IMR-90 (cell line): ENCODE measurements at regions not wholly inside any gene's neighbourhood (a gene's known extent, or its start where the extent isn't known, plus 50 kb on each side); places are given as distances from the start of the nearest gene placed in this dataset.

Source experiments
- ATAC-seq: fragments of 200-7000 bp; cut with Tn5 transposase; 2 replicates; pipeline ENCODE4 v1.9.1; 2020; ENCODE audit warnings: low read depth, mild to moderate bottlenecking, moderate library complexity
- BruUV-seq: library from RNA; stranded (reverse); fragments of 400-500 nt; replicated peaks from 2 replicates; lab custom pipeline; 2021; lab: Mats Ljungman, UMichigan
- CTCF ChIA-PET: fragments of 300-600 bp; formaldehyde crosslinking; extraction: SDS; loops from one replicate; lab custom pipeline; 2021; ENCODE audit warnings: antibody characterized with exemption; lab: Yijun Ruan, JAX
- POLR2A ChIA-PET: fragments of 300-600 bp; sonication (Branson Sonifier 250); formaldehyde crosslinking; loops from one replicate; lab custom pipeline; 2022; ENCODE audit warnings: antibody characterized with exemption; ENCODE audit not compliant: unreplicated experiment; lab: Charles Lee
- DNase-seq: peaks from one replicate; pipeline ENCODE4 v3.0.0; 2013
- H2AFZ ChIP-seq: replicated peaks from 2 replicates; pipeline ENCODE3; 2013; ENCODE audit warnings: low read length, mild to moderate bottlenecking; ENCODE audit not compliant: poor library complexity
- H2AK5ac ChIP-seq: 2 replicates; pipeline ENCODE4 v1.6.1; 2013; ENCODE audit warnings: low read depth, low read length, inconsistent platforms
- H2AK9ac ChIP-seq: replicated peaks from 2 replicates; pipeline ENCODE3; 2013; ENCODE audit warnings: mild to moderate bottlenecking, low read depth, low read length, moderate library complexity; ENCODE audit not compliant: poor library complexity
- H2BK120ac ChIP-seq: 2 replicates; pipeline ENCODE4 v1.6.1; 2013; ENCODE audit warnings: low read depth, low read length, inconsistent platforms
- H2BK15ac ChIP-seq: 3 replicates; pipeline ENCODE4 v1.6.1; 2013; ENCODE audit warnings: low read depth, low read length, inconsistent platforms
- H2BK20ac ChIP-seq: 2 replicates; pipeline ENCODE4 v1.6.1; 2013; ENCODE audit warnings: low read depth, mild to moderate bottlenecking, inconsistent platforms, low read length, moderate library complexity
- H2BK5ac ChIP-seq: 2 replicates; pipeline ENCODE4 v1.6.1; 2013; ENCODE audit warnings: mild to moderate bottlenecking, low read depth, low read length, inconsistent platforms; ENCODE audit not compliant: poor library complexity, severe bottlenecking
- H3K14ac ChIP-seq: replicated peaks from 2 replicates; pipeline ENCODE4 v1.6.1; 2013; ENCODE audit warnings: low read depth, low read length, inconsistent platforms
- H3K18ac ChIP-seq: 2 replicates; pipeline ENCODE4 v1.6.1; 2013; ENCODE audit warnings: low read depth, low read length, control low read depth
- H3K23ac ChIP-seq: 2 replicates; pipeline ENCODE4 v1.6.1; 2013; ENCODE audit warnings: low read depth, low read length, inconsistent platforms
- H3K27ac ChIP-seq: 2 replicates; pipeline ENCODE4 v1.5.1; 2013; ENCODE audit warnings: mild to moderate bottlenecking, control low read depth, low read length; ENCODE audit not compliant: insufficient read depth
- H3K27me3 ChIP-seq: 2 replicates; pipeline ENCODE4 v1.6.1; 2013; ENCODE audit warnings: low read length; ENCODE audit not compliant: control insufficient read depth, insufficient read depth
- H3K36me3 ChIP-seq: 2 replicates; pipeline ENCODE4 v1.6.1; 2013; ENCODE audit warnings: low read length, mixed read lengths; ENCODE audit not compliant: control insufficient read depth, insufficient read depth
- H3K4ac ChIP-seq: 2 replicates; pipeline ENCODE4 v1.6.1; 2013; ENCODE audit warnings: low read depth, low read length, inconsistent platforms
- H3K4me1 ChIP-seq: 2 replicates; pipeline ENCODE4 v1.6.1; 2013; ENCODE audit warnings: low read length, mixed read lengths; ENCODE audit not compliant: control insufficient read depth, insufficient read depth
- H3K4me2 ChIP-seq: 2 replicates; pipeline ENCODE4 v1.6.1; 2013; ENCODE audit warnings: low read depth, mild to moderate bottlenecking, control low read depth, low read length, moderate library complexity
- H3K4me3 ChIP-seq: 2 replicates; pipeline ENCODE4 v1.5.1; 2013; ENCODE audit warnings: low read depth, mild to moderate bottlenecking, control low read depth, low read length, moderate library complexity; ENCODE audit not compliant: insufficient read depth
- H3K56ac ChIP-seq: 2 replicates; pipeline ENCODE4 v1.6.1; 2013; ENCODE audit warnings: low read length, inconsistent platforms; ENCODE audit not compliant: insufficient read depth; ENCODE audit errors: extremely low read depth
- H3K79me1 ChIP-seq, 2 experiments: 2 replicates each; pipeline ENCODE4 v1.6.1; 2013; ENCODE audit warnings: low read length in 2 of 2, inconsistent platforms in 1 of 2, low read depth in 1 of 2
- H3K9ac ChIP-seq: 2 replicates; pipeline ENCODE4 v1.6.1; 2013; ENCODE audit warnings: low read depth, low read length, control low read depth
- H3K9me1 ChIP-seq: 2 replicates; pipeline ENCODE4 v1.6.1; 2013; ENCODE audit warnings: low read length, inconsistent platforms; ENCODE audit not compliant: insufficient read depth
- H3K9me3 ChIP-seq: 2 replicates; pipeline ENCODE4 v1.6.1; 2013; ENCODE audit warnings: low read length; ENCODE audit not compliant: control insufficient read depth, insufficient read depth
- H4K20me1 ChIP-seq: 2 replicates; pipeline ENCODE4 v1.6.1; 2013; ENCODE audit warnings: low read length, inconsistent platforms; ENCODE audit not compliant: insufficient read depth
- H4K5ac ChIP-seq: 2 replicates; pipeline ENCODE4 v1.6.1; 2013; ENCODE audit warnings: mild to moderate bottlenecking, low read depth, low read length, control low read depth
- H4K8ac ChIP-seq, 2 experiments: 2 replicates each; pipeline ENCODE4 v1.6.1; 2013; ENCODE audit warnings: low read depth in 2 of 2, low read length in 2 of 2, control low read depth in 1 of 2, inconsistent platforms in 1 of 2
- H4K91ac ChIP-seq: 2 replicates; pipeline ENCODE4 v1.6.1; 2013; ENCODE audit warnings: low read depth, low read length, inconsistent platforms; ENCODE audit not compliant: insufficient read depth
- CHD1 ChIP-seq: IDR thresholded peaks from 2 replicates; pipeline ENCODE4 v1.6.1; 2012; ENCODE audit warnings: low read depth, low read length, improper control_type of control experiment
- MAZ ChIP-seq: IDR thresholded peaks from 2 replicates; pipeline ENCODE4 v1.6.1; 2012; ENCODE audit warnings: low read depth, mild to moderate bottlenecking, low read length, improper control_type of control experiment, moderate library complexity, borderline replicate concordance
- WGBS, 2 experiments: methylation state at CpG; one replicate each; pipeline versions ENCODE4 v1.1.5 to v1.1.7; 2013; ENCODE audit warnings: missing lambda C conversion rate in 2 of 2; ENCODE audit not compliant: insufficient read length in 1 of 2; ENCODE audit errors: extremely low coverage in 2 of 2; 5-methylcytosine and 5-hydroxymethylcytosine counted together
- dilution Hi-C: fragments of 300-500 bp; cut with HindIII; formaldehyde crosslinking; loops from one replicate; pipeline ENCODE4 v1.14.3; 2018; ENCODE audit warnings: low sequenced_read_pairs; ENCODE audit not compliant: unreplicated experiment
- in situ Hi-C: fragments of 300-500 bp; cut with MboI; formaldehyde crosslinking; loops from 3 replicates; pipeline ENCODE4 v1.14.3; 2019; ENCODE audit warnings: low sequenced_read_pairs, inconsistent platforms, mixed read lengths
- intact Hi-C: fragments of 100-400 bp; cut with micrococcal nuclease; formaldehyde crosslinking; loops from 2 replicates; pipeline ENCODE4 v1.10.0; 2022

DNA sequence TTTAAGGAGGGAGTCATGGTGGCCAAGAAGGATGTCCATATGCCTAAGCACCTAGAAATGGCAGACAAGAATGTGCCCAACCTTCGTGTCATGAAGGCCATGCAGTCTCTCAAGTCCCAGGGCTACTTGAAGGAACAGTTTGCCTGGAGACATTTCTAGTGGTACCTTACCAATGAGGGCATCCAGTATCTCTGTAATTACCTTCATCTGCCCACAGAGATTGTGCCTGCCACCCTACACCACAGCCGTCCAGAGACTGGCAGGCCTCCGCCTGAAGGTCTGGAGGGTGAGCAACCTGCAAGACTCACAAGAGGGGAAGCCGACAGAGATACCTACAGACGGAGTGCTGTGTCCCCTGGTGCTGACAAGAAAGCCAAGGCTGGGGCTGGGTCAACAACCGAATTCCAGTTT, 115.0 kb downstream of the HFE start:
- Histone ChIP-seq H3K79me1 (peaks cover 0 to 5% of the 10 kb centered on the region in 2 experiments; a peak in 2 of 4 replicates), H3K9me3 (no peaks in the 10 kb centered on the region), H3K4me2 (no peak overlapping the region), H3K27me3 (no peaks in the 10 kb centered on the region), H4K91ac (0 out of 2 replicates have a peak overlapping the region, but pooled peaks have one; percentile 3), H2AK5ac (0 out of 2 replicates have a peak overlapping the region, but pooled peaks have one; percentile 14), H4K8ac (no peak overlapping the region), H3K4me3 (no peak overlapping the region), H3K4me1 (no peaks in the 10 kb centered on the region; the same call in 1 of the 2 replicates), H3K9me1 (no peaks in the 10 kb centered on the region), H3K4ac (no peak overlapping the region; the same call in 1 of the 2 replicates), H2BK15ac (no peak overlapping the region), H3K14ac (no peak overlapping the region), H3K27ac (no peak overlapping the region; the same call in 1 of the 2 replicates), H2BK120ac (peak overlapping the region; percentile 29; the same call in 1 of the 2 replicates), H2AFZ (no peak overlapping the region), H4K5ac (no peak overlapping the region), H2BK20ac (no peak overlapping the region), H3K36me3 (no peaks in the 10 kb centered on the region), H3K23ac (no peak overlapping the region), H2AK9ac (no peak overlapping the region), H3K9ac (no peak overlapping the region), H2BK5ac (no peak overlapping the region), H3K56ac (no peak overlapping the region), H4K20me1 (peaks cover 4% of the 10 kb centered on the region), H3K18ac (no peak overlapping the region)
- ChIA-PET POLR2A (no interaction called here), CTCF (no interaction called here)
- in situ Hi-C loops (loop anchor here (25.0 kb wide), 1 partner anchor 1635 kb away; a partner anchor contains a TSS), dilution Hi-C loops (no loop called here), intact Hi-C loops (no loop called here)
- DNase-seq, result no peak
- WGBS, 2 experiments, result no CpG with 5 or more reads among the region's 6 CpGs
- no peak for TF ChIP-seq CHD1
- TF ChIP-seq MAZ, result no peak
- no peak for ATAC-seq
- BruUV-seq, result no TSS peak
